Stomach (tissue), 4 donors: ENCODE measurements at regions not wholly inside any gene's neighbourhood (a gene's known extent, or its start where the extent isn't known, plus 50 kb on each side); places are given as distances from the start of the nearest gene placed in this dataset.

Experiments used
- CTCF ChIP-seq, 7 experiments: fragments of 450-650 bp in 4 of 7; fragments of 200-600 bp in 3 of 7; sonication (generic) in 3 of 7; IDR thresholded peaks; one replicate each; pipeline ENCODE4 v1.5.1; 2016 to 2019; ENCODE audit warnings: antibody characterized with exemption in 7 of 7, control low read depth in 2 of 7, mild to moderate bottlenecking in 1 of 7
- POLR2A ChIP-seq, 4 donors: fragments of 450-650 bp; IDR thresholded peaks; one replicate each; pipeline ENCODE4 v1.6.1; 2016; ENCODE audit warnings: antibody characterized with exemption in 4 of 4, control low read depth in 2 of 4, mild to moderate bottlenecking in 1 of 4, moderate library complexity in 1 of 4

- TF ChIP-seq POLR2A (IDR thresholded peaks at IDR 0.05) (no peak), CTCF (IDR thresholded peaks at IDR 0.05) (no peak)
These were observed 179.4 kb upstream of the HS6ST1 start for GRCh38 chr2:128498086-128498485.
